DND-41 (cell line): ENCODE measurements at regions not wholly inside any gene's neighbourhood (a gene's known extent, or its start where the extent isn't known, plus 50 kb on each side); places are given as distances from the start of the nearest gene placed in this dataset.

Source experiments
- EZH2 ChIP-seq: IDR thresholded peaks from 3 replicates; pipeline ENCODE4 v1.6.1; 2012; ENCODE audit warnings: borderline replicate concordance, low read depth, mild to moderate bottlenecking, moderate library complexity, low read length, inconsistent platforms; ENCODE audit not compliant: severe bottlenecking
- TF ChIP-seq, protein P1 (sequence below): IDR thresholded peaks from 2 replicates; pipeline ENCODE4 v1.5.1; 2012; ENCODE audit warnings: borderline replicate concordance, low read length, moderate library complexity, mild to moderate bottlenecking; ENCODE audit not compliant: poor library complexity, severe bottlenecking; ENCODE audit errors: extremely low read depth

- TF ChIP-seq, protein P1, sequence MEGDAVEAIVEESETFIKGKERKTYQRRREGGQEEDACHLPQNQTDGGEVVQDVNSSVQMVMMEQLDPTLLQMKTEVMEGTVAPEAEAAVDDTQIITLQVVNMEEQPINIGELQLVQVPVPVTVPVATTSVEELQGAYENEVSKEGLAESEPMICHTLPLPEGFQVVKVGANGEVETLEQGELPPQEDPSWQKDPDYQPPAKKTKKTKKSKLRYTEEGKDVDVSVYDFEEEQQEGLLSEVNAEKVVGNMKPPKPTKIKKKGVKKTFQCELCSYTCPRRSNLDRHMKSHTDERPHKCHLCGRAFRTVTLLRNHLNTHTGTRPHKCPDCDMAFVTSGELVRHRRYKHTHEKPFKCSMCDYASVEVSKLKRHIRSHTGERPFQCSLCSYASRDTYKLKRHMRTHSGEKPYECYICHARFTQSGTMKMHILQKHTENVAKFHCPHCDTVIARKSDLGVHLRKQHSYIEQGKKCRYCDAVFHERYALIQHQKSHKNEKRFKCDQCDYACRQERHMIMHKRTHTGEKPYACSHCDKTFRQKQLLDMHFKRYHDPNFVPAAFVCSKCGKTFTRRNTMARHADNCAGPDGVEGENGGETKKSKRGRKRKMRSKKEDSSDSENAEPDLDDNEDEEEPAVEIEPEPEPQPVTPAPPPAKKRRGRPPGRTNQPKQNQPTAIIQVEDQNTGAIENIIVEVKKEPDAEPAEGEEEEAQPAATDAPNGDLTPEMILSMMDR: no peak
- TF ChIP-seq EZH2: no peak
These were observed 850.4 kb upstream of the FRG1 start for GRCh38 chr4:189090174-189090814.
